ENCODE measurements at regions not wholly inside any gene's neighbourhood (a gene's known extent, or its start where the extent isn't known, plus 50 kb on each side); places are given as distances from the start of the nearest gene placed in this dataset.

- Histone ChIP-seq H3K27ac (ENCODE audit: low read length) (no peak overlapping the region), H3K79me2 (ENCODE audit: low read length) (no peaks in the 10 kb centered on the region), H3K36me3 (replicated peaks; ENCODE audit: low read depth, low read length) (no peaks in the 10 kb centered on the region), H3K27me3 (ENCODE audit: low read depth, low read length) (0 out of 2 replicates have a peak, but pooled peaks cover 3% of the 10 kb centered on the region), H2AFZ (ENCODE audit: low read depth, low read length) (no peak overlapping the region), H3K9ac (ENCODE audit: low read length) (no peak overlapping the region), H3K9me3 (ENCODE audit: insufficient read depth, low read length) (no peaks in the 10 kb centered on the region), H3K4me2 (ENCODE audit: low read length) (no peak overlapping the region), H3K4me3 (ENCODE audit: low read length) (no peak overlapping the region), H3K4me1 (ENCODE audit: low read length) (peaks cover 16% of the 10 kb centered on the region), H4K20me1 (ENCODE audit: insufficient read depth, low read length) (no peaks in the 10 kb centered on the region)
- TF ChIP-seq CTCF (IDR thresholded peaks at IDR 0.05; ENCODE audit: low read depth, low read length) (no peak), EZH2phosphoT487 (IDR thresholded peaks at IDR 0.05; ENCODE audit: low read depth) (no peak)
Measured at GRCh38 chr6:11899645-11900044, 112.5 kb upstream of the HIVEP1 start.

GRCh38 chr6:11894212-11894611 is 115.6 kb upstream of the ADTRP start:
- Histone ChIP-seq H4K20me1 (ENCODE audit: insufficient read depth, low read length) (no peaks in the 10 kb centered on the region), H3K36me3 (replicated peaks; ENCODE audit: low read depth, low read length) (no peaks in the 10 kb centered on the region), H3K79me2 (ENCODE audit: low read length) (no peaks in the 10 kb centered on the region), H3K27me3 (ENCODE audit: low read depth, low read length) (no peaks in the 10 kb centered on the region), H2AFZ (ENCODE audit: low read depth, low read length) (no peak overlapping the region), H3K9me3 (ENCODE audit: insufficient read depth, low read length) (no peaks in the 10 kb centered on the region), H3K9ac (ENCODE audit: low read length) (no peak overlapping the region), H3K4me2 (ENCODE audit: low read length) (no peak overlapping the region), H3K4me3 (ENCODE audit: low read length) (no peak overlapping the region), H3K4me1 (ENCODE audit: low read length) (no peaks in the 10 kb centered on the region), H3K27ac (ENCODE audit: low read length) (no peak overlapping the region)
- no peak for TF ChIP-seq EZH2phosphoT487 (IDR thresholded peaks at IDR 0.05; ENCODE audit: low read depth)
- TF ChIP-seq CTCF (IDR thresholded peaks at IDR 0.05; ENCODE audit: low read depth, low read length): no peak

- H3K27ac ChIP-seq (ENCODE audit: low read length): no peak overlapping the region
- H3K4me3 ChIP-seq (ENCODE audit: low read length): no peak overlapping the region
- TF ChIP-seq EZH2phosphoT487 (IDR thresholded peaks at IDR 0.05; ENCODE audit: low read depth) (no peak), CTCF (IDR thresholded peaks at IDR 0.05; ENCODE audit: low read depth, low read length) (no peak)
Measured at GRCh38 chr6:11891547-11891946, 112.9 kb upstream of the ADTRP start.

GRCh38 chr6:11890849-11891248 is 112.2 kb upstream of the ADTRP start:
- H3K27me3 ChIP-seq (ENCODE audit: low read depth, low read length): no peaks in the 10 kb centered on the region
- no peak overlapping the region for H3K27ac ChIP-seq (ENCODE audit: low read length)
- TF ChIP-seq CTCF (IDR thresholded peaks at IDR 0.05; ENCODE audit: low read depth, low read length) (no peak), EZH2phosphoT487 (IDR thresholded peaks at IDR 0.05; ENCODE audit: low read depth) (no peak)
- no peak overlapping the region for H3K4me2 ChIP-seq (ENCODE audit: low read length)
- H3K79me2 ChIP-seq (ENCODE audit: low read length): no peaks in the 10 kb centered on the region
- H3K4me3 ChIP-seq (ENCODE audit: low read length): no peak overlapping the region
- no peak overlapping the region for H2AFZ ChIP-seq (ENCODE audit: low read depth, low read length)
- no peaks in the 10 kb centered on the region for H3K36me3 ChIP-seq (replicated peaks; ENCODE audit: low read depth, low read length)
- H3K4me1 ChIP-seq (ENCODE audit: low read length): no peaks in the 10 kb centered on the region
- H3K9me3 ChIP-seq (ENCODE audit: insufficient read depth, low read length): no peaks in the 10 kb centered on the region
- H4K20me1 ChIP-seq (ENCODE audit: insufficient read depth, low read length): no peaks in the 10 kb centered on the region
- H3K9ac ChIP-seq (ENCODE audit: low read length): no peak overlapping the region

More at GRCh38 chr6:11891547-11891946, 112.9 kb upstream of the ADTRP start:
- Histone ChIP-seq H2AFZ (ENCODE audit: low read depth, low read length) (no peak overlapping the region), H3K9ac (ENCODE audit: low read length) (no peak overlapping the region), H3K9me3 (ENCODE audit: insufficient read depth, low read length) (no peaks in the 10 kb centered on the region), H3K4me1 (ENCODE audit: low read length) (no peaks in the 10 kb centered on the region), H3K27me3 (ENCODE audit: low read depth, low read length) (no peaks in the 10 kb centered on the region), H3K36me3 (replicated peaks; ENCODE audit: low read depth, low read length) (no peaks in the 10 kb centered on the region), H3K4me2 (ENCODE audit: low read length) (no peak overlapping the region), H3K79me2 (ENCODE audit: low read length) (no peaks in the 10 kb centered on the region), H4K20me1 (ENCODE audit: insufficient read depth, low read length) (no peaks in the 10 kb centered on the region)
